DND-41 (cell line): ENCODE measurements at regions not wholly inside any gene's neighbourhood (a gene's known extent, or its start where the extent isn't known, plus 50 kb on each side); places are given as distances from the start of the nearest gene placed in this dataset.

Experiments used
- CTCF ChIP-seq: IDR thresholded peaks from 2 replicates; pipeline ENCODE4 v1.5.1; 2012; ENCODE audit warnings: borderline replicate concordance, low read length, moderate library complexity, mild to moderate bottlenecking; ENCODE audit not compliant: poor library complexity, severe bottlenecking; ENCODE audit errors: extremely low read depth
- EZH2 ChIP-seq: IDR thresholded peaks from 3 replicates; pipeline ENCODE4 v1.6.1; 2012; ENCODE audit warnings: borderline replicate concordance, low read depth, mild to moderate bottlenecking, moderate library complexity, low read length, inconsistent platforms; ENCODE audit not compliant: severe bottlenecking

- TF ChIP-seq CTCF (no peak), EZH2 (no peak)
These were observed 98.7 kb downstream of the ANKRD60 start for GRCh38 chr20:58129721-58130151.
